ENCODE measurements at regions not wholly inside any gene's neighbourhood (a gene's known extent, or its start where the extent isn't known, plus 50 kb on each side); places are given as distances from the start of the nearest gene placed in this dataset.

DNA sequence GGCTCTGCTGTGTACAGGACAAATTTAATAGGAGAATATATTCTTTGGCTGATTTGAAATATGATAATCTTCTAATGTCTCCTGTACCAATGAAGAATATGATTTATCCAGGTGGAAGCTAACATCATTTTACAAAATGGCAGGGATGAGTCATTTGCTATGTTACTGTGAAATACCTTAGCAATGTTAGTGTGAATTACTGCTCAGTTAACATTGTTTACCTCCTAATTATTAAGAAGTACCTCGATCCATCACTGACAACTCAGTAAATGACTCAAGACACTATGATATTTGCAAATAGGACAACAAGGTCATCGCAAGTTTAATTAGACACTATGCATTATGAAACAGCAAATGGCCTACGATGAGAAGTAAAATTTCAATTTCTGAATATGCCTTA, 309.1 kb upstream of the EDNRB start:
- Histone ChIP-seq H3K4me1 (ENCODE audit: insufficient read depth, poor library complexity, severe bottlenecking) (no peaks in the 10 kb centered on the region), H3K4me3 (ENCODE audit: severe bottlenecking) (no peak overlapping the region), H3K27ac (ENCODE audit: poor library complexity, severe bottlenecking) (no peak overlapping the region), H3K9me3 (ENCODE audit: severe bottlenecking) (no peaks in the 10 kb centered on the region), H3K27me3 (ENCODE audit: insufficient read depth, poor library complexity, severe bottlenecking) (no peaks in the 10 kb centered on the region), H3K36me3 (ENCODE audit: low read depth) (no peaks in the 10 kb centered on the region)
- no peak for TF ChIP-seq CTCF (IDR thresholded peaks at IDR 0.05; ENCODE audit: poor library complexity, severe bottlenecking)
- DNase-seq (ENCODE audit: low spot score) (no peak), ATAC-seq (ENCODE audit: low read depth) (no peak)

- Histone ChIP-seq H3K36me3 (ENCODE audit: low read depth) (no peaks in the 10 kb centered on the region), H3K4me3 (ENCODE audit: severe bottlenecking) (no peak overlapping the region), H3K4me1 (ENCODE audit: insufficient read depth, poor library complexity, severe bottlenecking) (no peaks in the 10 kb centered on the region), H3K27ac (ENCODE audit: poor library complexity, severe bottlenecking) (no peak overlapping the region), H3K27me3 (ENCODE audit: insufficient read depth, poor library complexity, severe bottlenecking) (peaks cover 23% of the 10 kb centered on the region), H3K9me3 (ENCODE audit: severe bottlenecking) (no peaks in the 10 kb centered on the region)
- no peak for ATAC-seq (ENCODE audit: low read depth)
- DNase-seq (ENCODE audit: low spot score): no peak
- no peak for TF ChIP-seq CTCF (IDR thresholded peaks at IDR 0.05; ENCODE audit: poor library complexity, severe bottlenecking)
Measured at GRCh38 chr13:78215458-78216108, 297.0 kb upstream of the EDNRB start.

DNA sequence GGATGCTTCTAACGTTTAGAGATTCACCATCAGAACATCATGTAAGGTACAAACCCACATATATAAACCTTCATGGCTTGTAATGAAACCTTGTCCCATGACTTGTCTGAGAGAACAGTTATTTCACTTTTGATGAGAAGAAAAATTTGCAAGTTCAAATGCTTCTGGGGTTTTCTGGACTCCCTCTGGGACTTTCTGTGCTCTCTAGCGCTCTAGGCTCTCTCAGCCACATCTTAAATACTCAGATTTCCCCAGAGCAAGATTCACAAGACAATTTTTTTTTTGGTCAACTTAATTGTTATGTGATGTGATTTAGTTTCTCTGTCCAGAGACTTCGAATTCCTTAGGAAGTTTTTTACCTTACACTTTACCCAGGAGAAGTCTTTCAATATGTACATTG, 282.8 kb upstream of the EDNRB start:
- no peak for TF ChIP-seq CTCF (IDR thresholded peaks at IDR 0.05; ENCODE audit: poor library complexity, severe bottlenecking)
- H3K4me1 ChIP-seq (ENCODE audit: insufficient read depth, poor library complexity, severe bottlenecking): peaks cover 2% of the 10 kb centered on the region
- ATAC-seq (ENCODE audit: low read depth) (no peak), DNase-seq (ENCODE audit: low spot score) (no peak)
- H3K27ac ChIP-seq (ENCODE audit: poor library complexity, severe bottlenecking): no peak overlapping the region
- H3K9me3 ChIP-seq (ENCODE audit: severe bottlenecking): no peaks in the 10 kb centered on the region
- no peaks in the 10 kb centered on the region for H3K36me3 ChIP-seq (ENCODE audit: low read depth)
- H3K27me3 ChIP-seq (ENCODE audit: insufficient read depth, poor library complexity, severe bottlenecking): no peaks in the 10 kb centered on the region
- no peak overlapping the region for H3K4me3 ChIP-seq (ENCODE audit: severe bottlenecking)

GRCh38 chr13:78198821-78199220, 280.2 kb upstream of the EDNRB start:
- TF ChIP-seq CTCF (IDR thresholded peaks at IDR 0.05; ENCODE audit: poor library complexity, severe bottlenecking): no peak
- peaks cover 10% of the 10 kb centered on the region for H3K4me1 ChIP-seq (ENCODE audit: insufficient read depth, poor library complexity, severe bottlenecking)
- ATAC-seq (ENCODE audit: low read depth) (no peak), DNase-seq (ENCODE audit: low spot score) (no peak)
- H3K36me3 ChIP-seq (ENCODE audit: low read depth): no peaks in the 10 kb centered on the region
- H3K4me3 ChIP-seq (ENCODE audit: severe bottlenecking): no peak overlapping the region
- H3K9me3 ChIP-seq (ENCODE audit: severe bottlenecking): no peaks in the 10 kb centered on the region
- no peak overlapping the region for H3K27ac ChIP-seq (ENCODE audit: poor library complexity, severe bottlenecking)
- no peaks in the 10 kb centered on the region for H3K27me3 ChIP-seq (ENCODE audit: insufficient read depth, poor library complexity, severe bottlenecking)

DNA sequence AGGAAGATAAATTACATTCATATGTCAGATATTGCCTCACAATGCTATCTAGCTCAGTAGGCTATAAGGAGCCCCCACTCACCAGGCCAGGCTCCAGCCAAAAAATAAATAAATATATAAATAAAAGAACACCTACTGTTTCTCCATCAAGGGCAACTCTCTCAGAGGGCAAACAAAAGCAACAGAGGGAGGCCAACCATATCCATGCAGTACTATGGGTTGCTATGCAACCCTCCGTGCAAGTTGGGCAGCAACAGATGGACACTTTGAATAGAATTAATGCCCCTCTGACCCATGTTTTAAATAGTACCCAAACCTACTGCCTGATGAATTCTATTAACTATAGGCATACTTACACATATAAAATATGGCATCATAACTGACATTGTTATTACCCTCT, 279.8 kb upstream of the EDNRB start:
- Histone ChIP-seq H3K36me3 (ENCODE audit: low read depth) (no peaks in the 10 kb centered on the region), H3K9me3 (ENCODE audit: severe bottlenecking) (no peaks in the 10 kb centered on the region), H3K4me1 (ENCODE audit: insufficient read depth, poor library complexity, severe bottlenecking) (peaks cover 10% of the 10 kb centered on the region), H3K4me3 (ENCODE audit: severe bottlenecking) (no peak overlapping the region), H3K27me3 (ENCODE audit: insufficient read depth, poor library complexity, severe bottlenecking) (no peaks in the 10 kb centered on the region), H3K27ac (ENCODE audit: poor library complexity, severe bottlenecking) (no peak overlapping the region)
- no peak for ATAC-seq (ENCODE audit: low read depth)
- no peak for DNase-seq (ENCODE audit: low spot score)
- no peak for TF ChIP-seq CTCF (IDR thresholded peaks at IDR 0.05; ENCODE audit: poor library complexity, severe bottlenecking)

All from RWPE2 (cell line).